LNCaP clone FGC (cell line): ENCODE measurements at regions not wholly inside any gene's neighbourhood (a gene's known extent, or its start where the extent isn't known, plus 50 kb on each side); places are given as distances from the start of the nearest gene placed in this dataset.
"Not testable (repeated sequence)": the region's sequence is repeated elsewhere in the genome, so short reads cannot be mapped to it uniquely, and the experiment has no call there.

ENCODE experiments used
- DNase-seq: peaks from one replicate; pipeline ENCODE4 v3.0.0-alpha.2; 2011; ENCODE audit warnings: low read depth
- H3K4me3 ChIP-seq: 2 replicates; pipeline ENCODE4 v1.5.1; 2011; ENCODE audit warnings: mild to moderate bottlenecking, low read depth, low read length, control low read depth
- TF ChIP-seq, protein P1 (sequence below): IDR thresholded peaks from 2 replicates; pipeline ENCODE4 v1.5.1; 2012; ENCODE audit warnings: mild to moderate bottlenecking; ENCODE audit not compliant: control insufficient read depth, insufficient read depth; ENCODE audit errors: extremely low read depth

GRCh38 chr3:77707281-77707680 is 667.4 kb downstream of the ROBO2 start:
- DNase-seq: no peak
- H3K4me3 ChIP-seq: no peak overlapping the region
- TF ChIP-seq, protein P1, sequence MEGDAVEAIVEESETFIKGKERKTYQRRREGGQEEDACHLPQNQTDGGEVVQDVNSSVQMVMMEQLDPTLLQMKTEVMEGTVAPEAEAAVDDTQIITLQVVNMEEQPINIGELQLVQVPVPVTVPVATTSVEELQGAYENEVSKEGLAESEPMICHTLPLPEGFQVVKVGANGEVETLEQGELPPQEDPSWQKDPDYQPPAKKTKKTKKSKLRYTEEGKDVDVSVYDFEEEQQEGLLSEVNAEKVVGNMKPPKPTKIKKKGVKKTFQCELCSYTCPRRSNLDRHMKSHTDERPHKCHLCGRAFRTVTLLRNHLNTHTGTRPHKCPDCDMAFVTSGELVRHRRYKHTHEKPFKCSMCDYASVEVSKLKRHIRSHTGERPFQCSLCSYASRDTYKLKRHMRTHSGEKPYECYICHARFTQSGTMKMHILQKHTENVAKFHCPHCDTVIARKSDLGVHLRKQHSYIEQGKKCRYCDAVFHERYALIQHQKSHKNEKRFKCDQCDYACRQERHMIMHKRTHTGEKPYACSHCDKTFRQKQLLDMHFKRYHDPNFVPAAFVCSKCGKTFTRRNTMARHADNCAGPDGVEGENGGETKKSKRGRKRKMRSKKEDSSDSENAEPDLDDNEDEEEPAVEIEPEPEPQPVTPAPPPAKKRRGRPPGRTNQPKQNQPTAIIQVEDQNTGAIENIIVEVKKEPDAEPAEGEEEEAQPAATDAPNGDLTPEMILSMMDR: no peak

GRCh38 chr3:77709155-77709554 is 669.3 kb downstream of the ROBO2 start:
- no peak for DNase-seq
- H3K4me3 ChIP-seq: no peak overlapping the region
- TF ChIP-seq, protein P1: no peak

- TF ChIP-seq, protein P1: no peak
- no peak overlapping the region for H3K4me3 ChIP-seq
- DNase-seq: no peak
Observed at GRCh38 chr3:77718311-77718710, 678.4 kb downstream of the ROBO2 start.

GRCh38 chr3:77720460-77720971 is 680.6 kb downstream of the ROBO2 start:
- H3K4me3 ChIP-seq: no peak overlapping the region
- DNase-seq: no peak
- TF ChIP-seq, protein P1: no peak

DNA sequence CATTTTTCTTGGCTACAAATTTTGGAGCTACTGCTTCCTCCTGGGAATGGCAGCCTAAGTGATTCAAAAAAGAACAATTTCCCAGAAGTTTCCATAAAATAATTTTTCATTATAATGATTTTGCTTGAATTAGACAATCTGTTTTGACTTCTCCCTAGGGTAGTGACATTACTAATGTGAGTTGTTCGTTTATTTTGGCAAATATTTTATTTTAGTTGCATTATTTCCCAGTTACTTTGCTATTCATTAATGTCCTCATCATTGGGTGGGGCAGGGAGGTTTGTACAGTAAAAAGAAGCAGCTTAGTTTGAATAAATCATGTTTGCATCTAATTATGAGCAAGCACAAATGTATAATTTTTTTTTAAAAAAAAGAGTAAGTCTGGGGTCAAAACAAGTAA is 686.6 kb downstream of the ROBO2 start:
- H3K4me3 ChIP-seq: no peak overlapping the region
- DNase-seq: no peak
- TF ChIP-seq, protein P1: no peak

DNA sequence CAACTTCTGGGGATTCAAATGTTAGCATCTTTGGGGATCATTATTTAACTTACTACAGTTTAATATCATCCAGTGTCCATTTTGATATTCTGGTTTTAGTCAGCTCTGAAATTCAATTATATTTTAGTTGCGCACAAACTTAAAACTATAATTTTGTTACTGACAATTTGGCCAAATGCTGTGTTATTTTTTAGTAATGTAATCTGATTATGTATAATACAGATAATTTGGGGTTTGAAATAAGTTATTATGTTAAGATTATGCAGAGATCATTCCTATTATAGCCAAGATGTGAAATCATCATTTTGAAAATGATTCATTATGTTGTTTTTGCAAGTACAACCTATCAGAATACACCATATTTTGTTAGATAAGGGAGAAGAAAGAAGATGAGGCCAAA is 706.1 kb downstream of the ROBO2 start:
- DNase-seq: no peak
- TF ChIP-seq, protein P1: no peak
- no peak overlapping the region for H3K4me3 ChIP-seq

- H3K4me3 ChIP-seq: no peak overlapping the region
- DNase-seq: no peak
- TF ChIP-seq, protein P1: no peak
Observed at GRCh38 chr3:77746892-77747291, 707.0 kb downstream of the ROBO2 start.

- not testable (repeated sequence) for H3K4me3 ChIP-seq, DNase-seq
Observed at GRCh38 chr3:77756397-77756975, 716.6 kb downstream of the ROBO2 start.
